Motor neuron (in vitro differentiated cells): ENCODE measurements at regions not wholly inside any gene's neighbourhood (a gene's known extent, or its start where the extent isn't known, plus 50 kb on each side); places are given as distances from the start of the nearest gene placed in this dataset.
A peak's percentile ranks its signal among the peaks of the same experiment; 100 is the strongest.
"Not testable (repeated sequence)": the region's sequence is repeated elsewhere in the genome, so short reads cannot be mapped to it uniquely, and the experiment has no call there.

Experiments used
- ATAC-seq, 8 experiments: fragments of 200-7000 bp; cut with Tn5 transposase; replicated peaks in 6 of 8; 2 replicates each; pipeline ENCODE4 v1.8.0; 2021; ENCODE audit warnings: mild to moderate bottlenecking in 8 of 8, moderate library complexity in 8 of 8
- H3K27ac ChIP-seq, 2 donors: fragments of 250-450 bp; sonication (Bioruptor Pico); 2 replicates each; pipeline ENCODE4 v1.9.0; 2021; ENCODE audit warnings: antibody characterized with exemption in 2 of 2, mild to moderate bottlenecking in 2 of 2, moderate library complexity in 1 of 2
- H3K4me1 ChIP-seq, 2 donors: fragments of 250-450 bp; sonication (Bioruptor Pico); replicated peaks in 1 of 2; 2 replicates each; pipeline ENCODE4 v1.6.1; 2021; ENCODE audit warnings: antibody characterized with exemption in 2 of 2, mild to moderate bottlenecking in 2 of 2, moderate library complexity in 1 of 2
- H3K4me3 ChIP-seq, 5 donors: fragments of 250-450 bp; sonication (Bioruptor Pico); 2 replicates each; pipeline ENCODE4 v1.9.0; 2021; ENCODE audit warnings: antibody characterized with exemption in 5 of 5, mild to moderate bottlenecking in 5 of 5, moderate library complexity in 4 of 5
- WGBS, 10 experiments: fragments of 450-650 bp; shearing (Covaris generic); methylation state at CpG; one replicate each; pipeline ENCODE4 v1.0.0; 2022; 5-methylcytosine and 5-hydroxymethylcytosine counted together
- in situ Hi-C, 9 experiments: fragments of 400-800 bp; cut with MboI; loops; one replicate each; pipeline ENCODE4 v1.15.0; 2021; ENCODE audit warnings: low sequenced_read_pairs in 9 of 9, low pct_unique_long_range_greater_than_20kb in 2 of 9; ENCODE audit not compliant: unreplicated experiment in 9 of 9

- Histone ChIP-seq H3K27ac (no peak overlapping the region), H3K4me3 (no peak overlapping the region), H3K4me1 (no peaks in the 10 kb centered on the region)
- ATAC-seq = no peak
- 60 to 100% (median 100%) methylated on average over 1 of the region's 1 CpG; no CpG with 5 or more reads in 2 of the 10 experiments for WGBS, 10 experiments
- in situ Hi-C loops = no loop called here
Measured at GRCh38 chr2:147170932-147171331, 673.9 kb upstream of the ACVR2A start.

- peak in 7 of 8 experiments; percentile 41 to 80 (median 50) for ATAC-seq
- Histone ChIP-seq H3K4me1 (no peaks in the 10 kb centered on the region), H3K27ac (no peak overlapping the region), H3K4me3 (no peak overlapping the region)
- in situ Hi-C loops = no loop called here
- WGBS, 10 experiments = 0 to 88% (median 27%) methylated on average over 1 to 2 of the region's 2 CpGs; no CpG with 5 or more reads in 2 of the 10 experiments
Measured at GRCh38 chr2:147165697-147166382, 679.0 kb upstream of the ACVR2A start.

GRCh38 chr2:147164563-147164962 lies 680.3 kb upstream of the ACVR2A start:
- no peak overlapping the region for H3K27ac ChIP-seq
- no peaks in the 10 kb centered on the region for H3K4me1 ChIP-seq
- no peak for ATAC-seq
- WGBS, 10 experiments = 0 to 100% (median 43%) methylated on average over 1 to 2 of the region's 4 CpGs; no CpG with 5 or more reads in 5 of the 10 experiments
- no peak overlapping the region for H3K4me3 ChIP-seq
- in situ Hi-C loops = no loop called here

- Histone ChIP-seq H3K4me1 (no peaks in the 10 kb centered on the region), H3K4me3 (no peak overlapping the region), H3K27ac (no peak overlapping the region)
- in situ Hi-C loops = no loop called here
- ATAC-seq = no peak
Measured at GRCh38 chr2:147161746-147162145, 683.1 kb upstream of the ACVR2A start.

- no peaks in the 10 kb centered on the region for H3K4me1 ChIP-seq
- in situ Hi-C loops = no loop called here
- no peak overlapping the region for H3K4me3 ChIP-seq
- ATAC-seq = no peak
- no peak overlapping the region for H3K27ac ChIP-seq
- WGBS, 10 experiments = 0 to 100% (median 60%) methylated on average over 1 of the region's 3 CpGs; no CpG with 5 or more reads in 6 of the 10 experiments
Measured at GRCh38 chr2:147156970-147157369, 687.9 kb upstream of the ACVR2A start.

- WGBS, 10 experiments = 0 to 100% (median 82%) methylated on average over 1 of the region's 4 CpGs; no CpG with 5 or more reads in 6 of the 10 experiments
Measured at GRCh38 chr2:147150241-147150635, 694.6 kb upstream of the ACVR2A start.

GRCh38 chr2:147149575-147150240 lies 695.1 kb upstream of the ACVR2A start:
- peak in 3 of 8 experiments; percentile 76 to 96 (median 94) for ATAC-seq
- 0 to 93% (median 76%) methylated on average over 1 to 6 of the region's 16 CpGs; no CpG with 5 or more reads in 1 of the 10 experiments for WGBS, 10 experiments

More at GRCh38 chr2:147150241-147150635, 694.6 kb upstream of the ACVR2A start:
- peak in 3 of 8 experiments; percentile 13 to 43 (median 25) for ATAC-seq
- no peak overlapping the region for H3K4me3 ChIP-seq
- no peak overlapping the region for H3K27ac ChIP-seq
- no peaks in the 10 kb centered on the region for H3K4me1 ChIP-seq
- in situ Hi-C loops = no loop called here

GRCh38 chr2:147147802-147148201 lies 697.0 kb upstream of the ACVR2A start:
- no peak for ATAC-seq
- 19 to 96% (median 63%) methylated on average over 2 of the region's 2 CpGs; no CpG with 5 or more reads in 2 of the 10 experiments for WGBS, 10 experiments
- in situ Hi-C loops = no loop called here
- Histone ChIP-seq H3K4me3 (no peak overlapping the region), H3K27ac (no peak overlapping the region), H3K4me1 (no peaks in the 10 kb centered on the region)

More at GRCh38 chr2:147149575-147150240, 695.1 kb upstream of the ACVR2A start:
- in situ Hi-C loops = no loop called here
- H3K4me1 ChIP-seq = no peaks in the 10 kb centered on the region
- no peak overlapping the region for H3K4me3 ChIP-seq
- no peak overlapping the region for H3K27ac ChIP-seq

GRCh38 chr2:147141930-147142329 lies 702.9 kb upstream of the ACVR2A start:
- WGBS, 10 experiments = 52 to 89% (median 77%) methylated on average over 3 to 4 of the region's 4 CpGs
- in situ Hi-C loops = no loop called here
- Histone ChIP-seq H3K4me3 (no peak overlapping the region), H3K4me1 (no peaks in the 10 kb centered on the region), H3K27ac (no peak overlapping the region)
- no peak for ATAC-seq

GRCh38 chr2:147139732-147140131 lies 705.1 kb upstream of the ACVR2A start:
- peak in 5 of 8 experiments; percentile 50 to 66 (median 55) for ATAC-seq
- 0 to 67% (median 18%) methylated on average over 1 to 2 of the region's 2 CpGs for WGBS, 10 experiments

GRCh38 chr2:147137711-147138110 lies 707.1 kb upstream of the ACVR2A start:
- Histone ChIP-seq H3K27ac (no peak overlapping the region), H3K4me1 (no peaks in the 10 kb centered on the region), H3K4me3 (no peak overlapping the region)
- WGBS, 10 experiments = 39 to 100% (median 85%) methylated on average over 2 to 3 of the region's 3 CpGs; no CpG with 5 or more reads in 1 of the 10 experiments
- no peak for ATAC-seq
- in situ Hi-C loops = no loop called here

More at GRCh38 chr2:147139732-147140131, 705.1 kb upstream of the ACVR2A start:
- H3K4me3 ChIP-seq, in situ Hi-C loops, H3K4me1 ChIP-seq, H3K27ac ChIP-seq: not testable (repeated sequence)

- in situ Hi-C loops = no loop called here
- Histone ChIP-seq H3K4me1 (no peaks in the 10 kb centered on the region), H3K27ac (no peak overlapping the region), H3K4me3 (no peak overlapping the region)
- no peak for ATAC-seq
- 0 to 96% (median 82%) methylated on average over 1 to 5 of the region's 5 CpGs; no CpG with 5 or more reads in 1 of the 10 experiments for WGBS, 10 experiments
Measured at GRCh38 chr2:147135376-147135775, 709.5 kb upstream of the ACVR2A start.

- ATAC-seq = peak in 1 of 8 experiments; percentile 75
- WGBS, 10 experiments = 0 to 100% (median 83%) methylated on average over 1 to 4 of the region's 4 CpGs; no CpG with 5 or more reads in 1 of the 10 experiments
- H3K27ac ChIP-seq = no peak overlapping the region
- no peak overlapping the region for H3K4me3 ChIP-seq
- H3K4me1 ChIP-seq = no peaks in the 10 kb centered on the region
- in situ Hi-C loops = no loop called here
Measured at GRCh38 chr2:147133286-147133908, 711.4 kb upstream of the ACVR2A start.
